ENCODE measurements at regions not wholly inside any gene's neighbourhood (a gene's known extent, or its start where the extent isn't known, plus 50 kb on each side); places are given as distances from the start of the nearest gene placed in this dataset.

- Histone ChIP-seq H3K36me3 (no peaks in the 10 kb centered on the region), H3K4me3 (no peak overlapping the region), H3K9me3 (no peaks in the 10 kb centered on the region), H3K27me3 (no peaks in the 10 kb centered on the region), H3K27ac (no peak overlapping the region), H3K4me1 (no peaks in the 10 kb centered on the region)
- TF ChIP-seq EP300 (IDR thresholded peaks at IDR 0.05) (no peak), POLR2A (IDR thresholded peaks at IDR 0.05) (no peak)
- TF ChIP-seq, protein P1, sequence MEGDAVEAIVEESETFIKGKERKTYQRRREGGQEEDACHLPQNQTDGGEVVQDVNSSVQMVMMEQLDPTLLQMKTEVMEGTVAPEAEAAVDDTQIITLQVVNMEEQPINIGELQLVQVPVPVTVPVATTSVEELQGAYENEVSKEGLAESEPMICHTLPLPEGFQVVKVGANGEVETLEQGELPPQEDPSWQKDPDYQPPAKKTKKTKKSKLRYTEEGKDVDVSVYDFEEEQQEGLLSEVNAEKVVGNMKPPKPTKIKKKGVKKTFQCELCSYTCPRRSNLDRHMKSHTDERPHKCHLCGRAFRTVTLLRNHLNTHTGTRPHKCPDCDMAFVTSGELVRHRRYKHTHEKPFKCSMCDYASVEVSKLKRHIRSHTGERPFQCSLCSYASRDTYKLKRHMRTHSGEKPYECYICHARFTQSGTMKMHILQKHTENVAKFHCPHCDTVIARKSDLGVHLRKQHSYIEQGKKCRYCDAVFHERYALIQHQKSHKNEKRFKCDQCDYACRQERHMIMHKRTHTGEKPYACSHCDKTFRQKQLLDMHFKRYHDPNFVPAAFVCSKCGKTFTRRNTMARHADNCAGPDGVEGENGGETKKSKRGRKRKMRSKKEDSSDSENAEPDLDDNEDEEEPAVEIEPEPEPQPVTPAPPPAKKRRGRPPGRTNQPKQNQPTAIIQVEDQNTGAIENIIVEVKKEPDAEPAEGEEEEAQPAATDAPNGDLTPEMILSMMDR (IDR thresholded peaks at IDR 0.05), result no peak
- 57 to 67% methylated on average over 2 of the region's 2 CpGs for WGBS, 2 donors
- no peak for DNase-seq (ENCODE audit: low spot score in 2 of 2)
Measured at GRCh38 chr6:167528239-167528638, 203.4 kb downstream of the TTLL2 start.

DNA sequence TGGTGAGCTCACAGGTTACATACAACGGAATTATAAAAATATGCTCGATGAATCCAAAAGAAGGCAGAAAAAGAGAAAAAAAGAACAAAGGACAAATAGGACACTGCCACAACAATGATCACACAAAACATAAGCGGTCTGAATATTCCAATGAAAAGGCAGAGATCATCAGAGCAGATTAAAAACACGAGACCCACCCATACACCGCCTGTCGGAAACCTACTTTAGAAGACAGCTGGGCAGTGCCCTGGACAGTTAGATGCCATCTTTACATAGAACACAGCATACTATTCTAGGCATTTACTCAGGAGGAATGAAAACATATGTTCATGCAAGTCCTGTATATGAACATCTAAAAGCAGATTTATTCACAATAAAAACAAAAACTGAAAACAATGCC, 204.1 kb downstream of the TTLL2 start:
- Histone ChIP-seq H3K27ac (no peak overlapping the region), H3K4me3 (no peak overlapping the region), H3K4me1 (no peaks in the 10 kb centered on the region), H3K9me3 (no peaks in the 10 kb centered on the region), H3K36me3 (no peaks in the 10 kb centered on the region), H3K27me3 (no peaks in the 10 kb centered on the region)
- TF ChIP-seq EP300 (IDR thresholded peaks at IDR 0.05) (no peak), POLR2A (IDR thresholded peaks at IDR 0.05) (no peak)
- TF ChIP-seq, protein P1 (IDR thresholded peaks at IDR 0.05), result no peak
- DNase-seq (ENCODE audit: low spot score in 2 of 2), result no peak
- WGBS, 2 donors, result 74 to 80% methylated on average over 6 of the region's 6 CpGs

DNA sequence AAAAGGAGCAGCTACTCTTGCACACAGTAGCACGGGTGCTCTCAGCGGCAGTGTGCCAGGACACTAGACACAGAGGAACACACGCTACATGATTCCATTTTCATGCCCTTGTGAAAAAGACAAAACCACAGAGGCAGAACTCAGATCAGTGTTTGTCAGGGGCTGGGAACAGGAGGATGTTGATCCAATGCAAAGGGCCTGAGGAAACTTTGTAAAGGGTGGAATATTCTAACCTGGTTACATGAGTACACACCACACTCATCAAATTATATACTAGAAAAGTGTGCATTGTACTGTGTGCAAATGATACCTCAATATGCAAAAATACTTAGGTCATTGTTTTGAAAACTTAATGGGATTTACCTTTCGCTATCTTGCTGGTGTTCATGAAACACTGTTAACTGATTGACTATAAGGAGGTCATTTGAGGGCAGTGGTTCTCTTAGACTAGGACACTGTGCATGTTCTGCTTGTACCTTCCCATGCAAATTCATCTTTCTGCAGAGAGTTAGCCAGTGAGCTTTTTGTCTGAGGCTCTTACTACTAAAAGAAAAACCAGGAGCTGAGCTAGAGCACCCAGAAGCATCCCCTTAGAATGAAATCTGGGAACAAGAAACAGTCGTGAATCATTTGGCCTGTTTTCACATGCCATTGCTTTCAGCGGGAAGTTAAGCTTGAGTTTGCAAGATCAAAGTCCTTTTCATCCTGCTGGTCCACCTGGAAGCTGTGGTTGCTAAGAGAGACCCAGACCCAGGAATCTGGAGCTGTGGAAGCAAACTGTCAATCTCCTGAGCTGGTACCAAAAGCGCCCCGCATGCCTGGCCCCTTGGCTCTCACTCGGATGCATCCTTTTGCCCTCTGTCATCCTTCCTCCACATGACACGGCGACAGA, 204.8 kb downstream of the TTLL2 start:
- Histone ChIP-seq H3K4me1 (no peaks in the 10 kb centered on the region), H3K36me3 (no peaks in the 10 kb centered on the region), H3K27me3 (no peaks in the 10 kb centered on the region), H3K9me3 (no peaks in the 10 kb centered on the region), H3K4me3 (no peak overlapping the region), H3K27ac (no peak overlapping the region)
- TF ChIP-seq POLR2A (IDR thresholded peaks at IDR 0.05), result no peak
- TF ChIP-seq EP300 (IDR thresholded peaks at IDR 0.05), result no peak
- TF ChIP-seq, protein P1 (IDR thresholded peaks at IDR 0.05), result no peak
- DNase-seq (ENCODE audit: low spot score in 2 of 2), result no peak
- 83 to 89% methylated on average over 11 of the region's 11 CpGs for WGBS, 2 donors

- Histone ChIP-seq H3K4me1 (no peaks in the 10 kb centered on the region), H3K27ac (no peak overlapping the region), H3K36me3 (no peaks in the 10 kb centered on the region), H3K4me3 (no peak overlapping the region), H3K27me3 (no peaks in the 10 kb centered on the region), H3K9me3 (no peaks in the 10 kb centered on the region)
- WGBS, 2 donors, result 85 to 86% methylated on average over 8 to 16 of the region's 16 CpGs
- no peak for DNase-seq (ENCODE audit: low spot score in 2 of 2)
- TF ChIP-seq, protein P1 (IDR thresholded peaks at IDR 0.05), result no peak
- no peak for TF ChIP-seq POLR2A (IDR thresholded peaks at IDR 0.05)
- no peak for TF ChIP-seq EP300 (IDR thresholded peaks at IDR 0.05)
Measured at GRCh38 chr6:167530951-167531350, 206.1 kb downstream of the TTLL2 start.

GRCh38 chr6:167532410-167533288, 207.8 kb downstream of the TTLL2 start:
- H3K27ac ChIP-seq, result no peak overlapping the region
- 84 to 87% methylated on average over 17 of the region's 17 CpGs for WGBS, 2 donors
- H3K27me3 ChIP-seq, result no peaks in the 10 kb centered on the region
- no peak for DNase-seq (ENCODE audit: low spot score in 2 of 2)
- H3K36me3 ChIP-seq, result no peaks in the 10 kb centered on the region
- H3K9me3 ChIP-seq, result no peaks in the 10 kb centered on the region
- no peaks in the 10 kb centered on the region for H3K4me1 ChIP-seq
- H3K4me3 ChIP-seq, result no peak overlapping the region
- TF ChIP-seq EP300 (IDR thresholded peaks at IDR 0.05), result no peak
- TF ChIP-seq, protein P1 (IDR thresholded peaks at IDR 0.05), result no peak
- TF ChIP-seq POLR2A (IDR thresholded peaks at IDR 0.05), result no peak

All from tibial nerve (tissue), 4 donors.